Gastrocnemius medialis (tissue), 4 donors: ENCODE measurements at regions not wholly inside any gene's neighbourhood (a gene's known extent, or its start where the extent isn't known, plus 50 kb on each side); places are given as distances from the start of the nearest gene placed in this dataset.

ENCODE experiments used
- CTCF ChIP-seq, 5 experiments: fragments of 450-650 bp in 3 of 5; fragments of 200-600 bp in 2 of 5; sonication (generic) in 2 of 5; IDR thresholded peaks in 4 of 5; conservative IDR thresholded peaks in 1 of 5; 1 replicate in 4 of 5; 2 replicates in 1 of 5; pipeline ENCODE4 v1.5.1; 2016 to 2019; ENCODE audit warnings: antibody characterized with exemption in 5 of 5, mild to moderate bottlenecking in 3 of 5, moderate library complexity in 3 of 5
- POLR2A ChIP-seq, 2 donors: fragments of 450-650 bp; IDR thresholded peaks; one replicate each; pipeline ENCODE4 v1.6.1; 2017; ENCODE audit warnings: antibody characterized with exemption in 2 of 2, mild to moderate bottlenecking in 2 of 2, moderate library complexity in 2 of 2

- TF ChIP-seq CTCF (IDR thresholded peaks at IDR 0.05 in 4 of 5, conservative IDR thresholded peaks at IDR 0.05 in 1 of 5) (no peak), POLR2A (IDR thresholded peaks at IDR 0.05) (no peak)
Observed at GRCh38 chr1:13927736-13928135, 227.7 kb downstream of the PRDM2 start.
